Ishikawa (cell line): ENCODE measurements at regions not wholly inside any gene's neighbourhood (a gene's known extent, or its start where the extent isn't known, plus 50 kb on each side); places are given as distances from the start of the nearest gene placed in this dataset.

ENCODE experiments used
- CEBPB ChIP-seq: IDR thresholded peaks from 2 replicates; pipeline ENCODE4 v1.6.1; 2012
- CREB1 ChIP-seq: IDR thresholded peaks from 2 replicates; pipeline ENCODE4 v1.6.1; 2012; ENCODE audit warnings: low read depth
- EGR1 ChIP-seq: IDR thresholded peaks from 2 replicates; pipeline ENCODE4 v1.6.1; 2012
- EP300 ChIP-seq: IDR thresholded peaks from 2 replicates; pipeline ENCODE4 v1.6.1; 2012; ENCODE audit warnings: borderline replicate concordance
- FOXM1 ChIP-seq: IDR thresholded peaks from 2 replicates; pipeline ENCODE4 v1.6.1; 2012; ENCODE audit warnings: low read depth, borderline replicate concordance
- NFIC ChIP-seq: IDR thresholded peaks from 2 replicates; pipeline ENCODE4 v1.6.1; 2012
- RAD21 ChIP-seq: IDR thresholded peaks from 2 replicates; pipeline ENCODE4 v1.6.1; 2012; ENCODE audit warnings: low read depth
- TAF1 ChIP-seq: IDR thresholded peaks from 2 replicates; pipeline ENCODE4 v1.6.1; 2012; ENCODE audit warnings: low read depth, mild to moderate bottlenecking
- TCF12 ChIP-seq: IDR thresholded peaks from 2 replicates; pipeline ENCODE4 v1.6.1; 2012; ENCODE audit warnings: low read depth
- TEAD4 ChIP-seq: IDR thresholded peaks from 2 replicates; pipeline ENCODE4 v1.6.1; 2012
- USF1 ChIP-seq: IDR thresholded peaks from 2 replicates; pipeline ENCODE4 v1.6.1; 2012
- YY1 ChIP-seq: IDR thresholded peaks from 2 replicates; pipeline ENCODE4 v1.6.1; 2012; ENCODE audit warnings: low read depth
- ZBTB7A ChIP-seq: IDR thresholded peaks from 2 replicates; pipeline ENCODE4 v1.6.1; 2012; ENCODE audit warnings: low read depth
- TF ChIP-seq, protein P1 (sequence below): IDR thresholded peaks from 2 replicates; pipeline ENCODE4 v1.6.1; 2012
- TF ChIP-seq, protein P2 (sequence below): IDR thresholded peaks from 2 replicates; pipeline ENCODE4 v1.6.1; 2012; ENCODE audit warnings: low read depth, mild to moderate bottlenecking

GRCh38 chr10:53233749-53234148 is 461.2 kb upstream of the MBL2 start:
- no peak for TF ChIP-seq TAF1
- no peak for TF ChIP-seq TEAD4
- TF ChIP-seq ZBTB7A: no peak
- no peak for TF ChIP-seq EP300
- TF ChIP-seq TCF12: no peak
- TF ChIP-seq CEBPB: no peak
- no peak for TF ChIP-seq FOXM1
- TF ChIP-seq, protein P1, sequence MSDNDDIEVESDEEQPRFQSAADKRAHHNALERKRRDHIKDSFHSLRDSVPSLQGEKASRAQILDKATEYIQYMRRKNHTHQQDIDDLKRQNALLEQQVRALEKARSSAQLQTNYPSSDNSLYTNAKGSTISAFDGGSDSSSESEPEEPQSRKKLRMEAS: no peak
- no peak for TF ChIP-seq NFIC
- no peak for TF ChIP-seq CREB1
- TF ChIP-seq YY1: no peak
- TF ChIP-seq, protein P2, sequence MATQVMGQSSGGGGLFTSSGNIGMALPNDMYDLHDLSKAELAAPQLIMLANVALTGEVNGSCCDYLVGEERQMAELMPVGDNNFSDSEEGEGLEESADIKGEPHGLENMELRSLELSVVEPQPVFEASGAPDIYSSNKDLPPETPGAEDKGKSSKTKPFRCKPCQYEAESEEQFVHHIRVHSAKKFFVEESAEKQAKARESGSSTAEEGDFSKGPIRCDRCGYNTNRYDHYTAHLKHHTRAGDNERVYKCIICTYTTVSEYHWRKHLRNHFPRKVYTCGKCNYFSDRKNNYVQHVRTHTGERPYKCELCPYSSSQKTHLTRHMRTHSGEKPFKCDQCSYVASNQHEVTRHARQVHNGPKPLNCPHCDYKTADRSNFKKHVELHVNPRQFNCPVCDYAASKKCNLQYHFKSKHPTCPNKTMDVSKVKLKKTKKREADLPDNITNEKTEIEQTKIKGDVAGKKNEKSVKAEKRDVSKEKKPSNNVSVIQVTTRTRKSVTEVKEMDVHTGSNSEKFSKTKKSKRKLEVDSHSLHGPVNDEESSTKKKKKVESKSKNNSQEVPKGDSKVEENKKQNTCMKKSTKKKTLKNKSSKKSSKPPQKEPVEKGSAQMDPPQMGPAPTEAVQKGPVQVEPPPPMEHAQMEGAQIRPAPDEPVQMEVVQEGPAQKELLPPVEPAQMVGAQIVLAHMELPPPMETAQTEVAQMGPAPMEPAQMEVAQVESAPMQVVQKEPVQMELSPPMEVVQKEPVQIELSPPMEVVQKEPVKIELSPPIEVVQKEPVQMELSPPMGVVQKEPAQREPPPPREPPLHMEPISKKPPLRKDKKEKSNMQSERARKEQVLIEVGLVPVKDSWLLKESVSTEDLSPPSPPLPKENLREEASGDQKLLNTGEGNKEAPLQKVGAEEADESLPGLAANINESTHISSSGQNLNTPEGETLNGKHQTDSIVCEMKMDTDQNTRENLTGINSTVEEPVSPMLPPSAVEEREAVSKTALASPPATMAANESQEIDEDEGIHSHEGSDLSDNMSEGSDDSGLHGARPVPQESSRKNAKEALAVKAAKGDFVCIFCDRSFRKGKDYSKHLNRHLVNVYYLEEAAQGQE: no peak
- no peak for TF ChIP-seq RAD21
- no peak for TF ChIP-seq USF1
- TF ChIP-seq EGR1: no peak

GRCh38 chr10:53230651-53231050 is 458.1 kb upstream of the MBL2 start:
- TF ChIP-seq NFIC (no peak), CREB1 (no peak), CEBPB (no peak), TEAD4 (no peak), YY1 (no peak)

DNA sequence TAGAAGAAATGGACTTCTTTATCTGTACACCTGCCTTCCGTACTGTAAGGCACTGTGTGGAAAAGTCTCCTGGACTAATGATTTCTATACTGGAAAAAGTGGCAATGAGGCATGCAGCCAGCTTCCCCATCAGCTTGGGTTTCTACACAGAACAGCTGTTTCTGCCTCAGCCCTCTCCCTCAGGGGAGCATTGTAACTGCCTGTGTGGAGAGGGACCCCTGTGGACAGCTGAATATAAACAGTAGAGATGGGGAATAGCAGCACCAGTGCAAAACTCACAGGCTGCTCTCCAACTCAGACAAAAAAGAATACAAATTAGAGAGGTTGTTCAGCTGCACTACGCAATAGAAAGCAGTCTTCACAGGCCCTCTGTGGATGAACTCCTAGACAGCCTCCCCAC is 451.3 kb upstream of the MBL2 start:
- TF ChIP-seq YY1: no peak
- TF ChIP-seq FOXM1: no peak
- no peak for TF ChIP-seq EP300
- no peak for TF ChIP-seq CEBPB
- TF ChIP-seq RAD21: no peak
- no peak for TF ChIP-seq TAF1
- TF ChIP-seq, protein P2: no peak
- no peak for TF ChIP-seq NFIC
- TF ChIP-seq TCF12: no peak

DNA sequence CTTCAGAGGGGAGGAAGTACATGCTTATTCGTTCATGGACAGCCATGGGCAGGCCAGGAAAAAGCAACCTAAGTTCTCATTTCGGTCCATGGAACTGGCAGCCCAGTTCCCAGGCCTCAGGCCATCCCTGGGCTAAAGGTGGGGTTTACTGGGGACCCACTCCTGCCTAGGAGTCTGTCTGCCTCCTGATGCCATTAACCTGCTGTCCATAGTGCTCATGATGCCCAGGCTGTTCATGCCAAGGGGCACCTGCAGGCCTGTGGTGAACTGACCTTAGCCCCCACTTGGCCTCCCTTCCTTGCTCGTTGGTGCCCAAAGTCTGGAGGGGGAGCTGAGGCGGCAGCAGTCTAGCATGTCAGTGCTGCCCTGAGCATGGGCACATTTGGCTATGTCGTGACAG is 450.2 kb upstream of the MBL2 start:
- TF ChIP-seq TAF1: no peak
- TF ChIP-seq TCF12: no peak
- no peak for TF ChIP-seq CEBPB
- TF ChIP-seq USF1: no peak
- TF ChIP-seq CREB1: no peak
- no peak for TF ChIP-seq NFIC
- TF ChIP-seq, protein P2: no peak
- TF ChIP-seq, protein P1: no peak
- no peak for TF ChIP-seq ZBTB7A
- no peak for TF ChIP-seq TEAD4
- TF ChIP-seq EGR1: no peak
- no peak for TF ChIP-seq YY1
- TF ChIP-seq EP300: no peak
